Loucy (cell line): ENCODE measurements at regions not wholly inside any gene's neighbourhood (a gene's known extent, or its start where the extent isn't known, plus 50 kb on each side); places are given as distances from the start of the nearest gene placed in this dataset.

Source experiments
- H2AFZ ChIP-seq: fragments of 200-600 bp; sonication (generic); 2 replicates; pipeline ENCODE4 v1.6.0; 2016; ENCODE audit warnings: antibody characterized with exemption, mild to moderate bottlenecking, low read length, moderate library complexity
- H3F3A ChIP-seq: fragments of 200-600 bp; 2 replicates; pipeline ENCODE4 v1.6.0; 2016; ENCODE audit warnings: antibody characterized with exemption, low read depth, mild to moderate bottlenecking
- H3K27me3 ChIP-seq: fragments of 200-600 bp; sonication (generic); 2 replicates; pipeline ENCODE4 v1.6.1; 2014; ENCODE audit warnings: low read length, mild to moderate bottlenecking; ENCODE audit not compliant: insufficient read depth, poor library complexity, severe bottlenecking
- H3K36me3 ChIP-seq: fragments of 200-600 bp; sonication (generic); 2 replicates; pipeline ENCODE4 v1.6.1; 2016; ENCODE audit warnings: low read length; ENCODE audit not compliant: insufficient read depth
- H3K4me1 ChIP-seq: fragments of 200-600 bp; sonication (generic); 2 replicates; pipeline ENCODE4 v1.5.1; 2014; ENCODE audit warnings: low read length, mild to moderate bottlenecking; ENCODE audit not compliant: insufficient read depth, poor library complexity, severe bottlenecking
- H3K4me2 ChIP-seq: fragments of 200-600 bp; sonication (generic); 2 replicates; pipeline ENCODE4 v1.6.0; 2014; ENCODE audit warnings: antibody characterized with exemption, low read length, low read depth, mild to moderate bottlenecking; ENCODE audit not compliant: poor library complexity, severe bottlenecking
- H3K4me3 ChIP-seq: fragments of 200-600 bp; sonication (generic); 2 replicates; pipeline ENCODE4 v1.5.1; 2014; ENCODE audit warnings: low read length, mild to moderate bottlenecking, mixed read lengths; ENCODE audit not compliant: poor library complexity, severe bottlenecking
- H3K79me2 ChIP-seq: fragments of 200-600 bp; sonication (generic); 2 replicates; pipeline ENCODE4 v1.6.1; 2014; ENCODE audit warnings: low read length; ENCODE audit not compliant: insufficient read depth
- H3K9ac ChIP-seq: fragments of 200-600 bp; sonication (generic); 2 replicates; pipeline ENCODE4 v1.6.0; 2014; ENCODE audit warnings: mild to moderate bottlenecking, low read depth, low read length, moderate library complexity; ENCODE audit not compliant: poor library complexity, severe bottlenecking
- H3K9me2 ChIP-seq: fragments of 200-600 bp; sonication (generic); replicated peaks from 2 replicates; pipeline ENCODE4 v1.6.1; 2016; ENCODE audit warnings: low read depth, low read length, mixed read lengths
- H3K9me3 ChIP-seq: fragments of 200-600 bp; sonication (generic); 2 replicates; pipeline ENCODE4 v1.6.1; 2014; ENCODE audit warnings: mild to moderate bottlenecking, antibody characterized with exemption, low read length, low read depth; ENCODE audit not compliant: insufficient read depth
- H4K20me1 ChIP-seq: fragments of 200-600 bp; sonication (generic); 2 replicates; pipeline ENCODE4 v1.6.0; 2014; ENCODE audit warnings: antibody characterized with exemption, low read length, mild to moderate bottlenecking; ENCODE audit not compliant: insufficient read depth, poor library complexity, severe bottlenecking
- CTCF ChIP-seq: fragments of 200-600 bp; sonication (generic); conservative IDR thresholded peaks from 2 replicates; pipeline ENCODE4 v1.5.1; 2014; ENCODE audit warnings: mild to moderate bottlenecking, antibody characterized with exemption, low read length
- EZH2phosphoT487 ChIP-seq: fragments of 200-600 bp; IDR thresholded peaks from 2 replicates; pipeline ENCODE4 v1.6.1; 2018; ENCODE audit warnings: antibody characterized with exemption, mild to moderate bottlenecking, moderate library complexity, borderline replicate concordance

GRCh38 chrX:40806513-40807220 is 71.3 kb upstream of the MED14 start:
- H2AFZ ChIP-seq, result no peak overlapping the region
- no peaks in the 10 kb centered on the region for H3K9me3 ChIP-seq
- no peaks in the 10 kb centered on the region for H3K9me2 ChIP-seq
- H3K4me2 ChIP-seq, result no peak overlapping the region
- no peak overlapping the region for H3K9ac ChIP-seq
- H3K27me3 ChIP-seq, result no peaks in the 10 kb centered on the region
- H3K4me1 ChIP-seq, result no peaks in the 10 kb centered on the region
- no peaks in the 10 kb centered on the region for H4K20me1 ChIP-seq
- no peak for TF ChIP-seq EZH2phosphoT487
- no peak for TF ChIP-seq CTCF
- no peak overlapping the region for H3K4me3 ChIP-seq
- no peaks in the 10 kb centered on the region for H3F3A ChIP-seq
- no peaks in the 10 kb centered on the region for H3K79me2 ChIP-seq
- H3K36me3 ChIP-seq, result no peaks in the 10 kb centered on the region

GRCh38 chrX:40807384-40807783 is 72.0 kb upstream of the MED14 start:
- no peaks in the 10 kb centered on the region for H3F3A ChIP-seq
- H3K4me3 ChIP-seq, result no peak overlapping the region
- no peaks in the 10 kb centered on the region for H3K79me2 ChIP-seq
- no peaks in the 10 kb centered on the region for H3K27me3 ChIP-seq
- no peak overlapping the region for H3K4me2 ChIP-seq
- H2AFZ ChIP-seq, result no peak overlapping the region
- H3K9me3 ChIP-seq, result no peaks in the 10 kb centered on the region
- no peaks in the 10 kb centered on the region for H4K20me1 ChIP-seq
- H3K9ac ChIP-seq, result no peak overlapping the region
- H3K36me3 ChIP-seq, result no peaks in the 10 kb centered on the region
- no peaks in the 10 kb centered on the region for H3K9me2 ChIP-seq
- no peaks in the 10 kb centered on the region for H3K4me1 ChIP-seq
- no peak for TF ChIP-seq CTCF
- no peak for TF ChIP-seq EZH2phosphoT487

- no peak for TF ChIP-seq CTCF
- no peak for TF ChIP-seq EZH2phosphoT487
- H3K36me3 ChIP-seq, result no peaks in the 10 kb centered on the region
Measured at GRCh38 chrX:40808203-40808602, 72.9 kb upstream of the MED14 start.

More at GRCh38 chrX:40808203-40808602, 72.9 kb upstream of the MED14 start:
- no peak overlapping the region for H3K9ac ChIP-seq
- H3K4me2 ChIP-seq, result no peak overlapping the region
- H3K9me2 ChIP-seq, result no peaks in the 10 kb centered on the region
- no peaks in the 10 kb centered on the region for H3K79me2 ChIP-seq
- H3K4me1 ChIP-seq, result no peaks in the 10 kb centered on the region
- no peaks in the 10 kb centered on the region for H3K27me3 ChIP-seq
- H2AFZ ChIP-seq, result no peak overlapping the region
- no peaks in the 10 kb centered on the region for H3K9me3 ChIP-seq
- no peaks in the 10 kb centered on the region for H4K20me1 ChIP-seq
- H3F3A ChIP-seq, result no peaks in the 10 kb centered on the region
- H3K4me3 ChIP-seq, result no peak overlapping the region
